Endodermal cell (in vitro differentiated cells): ENCODE measurements at regions not wholly inside any gene's neighbourhood (a gene's known extent, or its start where the extent isn't known, plus 50 kb on each side); places are given as distances from the start of the nearest gene placed in this dataset.

Experiments used
- DNase-seq: peaks from one replicate; pipeline ENCODE4 v3.0.0-alpha.2; 2017
- H3K27ac ChIP-seq: 2 replicates; pipeline ENCODE4 v1.5.1; 2013; ENCODE audit warnings: mild to moderate bottlenecking, low read depth, low read length, moderate library complexity
- H3K27me3 ChIP-seq: 2 replicates; pipeline ENCODE4 v1.6.1; 2013; ENCODE audit warnings: mild to moderate bottlenecking, low read length, moderate library complexity; ENCODE audit not compliant: insufficient read depth, control insufficient read depth, poor library complexity, severe bottlenecking
- H3K36me3 ChIP-seq: 2 replicates; pipeline ENCODE4 v1.7.0; 2013; ENCODE audit warnings: mild to moderate bottlenecking, low read length, moderate library complexity; ENCODE audit not compliant: control insufficient read depth, insufficient read depth
- H3K4me1 ChIP-seq: one replicate; pipeline ENCODE4 v1.7.0; 2013; ENCODE audit warnings: low read length; ENCODE audit not compliant: control insufficient read depth, insufficient read depth
- H3K4me3 ChIP-seq: 2 replicates; pipeline ENCODE4 v1.5.1; 2013; ENCODE audit warnings: mild to moderate bottlenecking, low read length, moderate library complexity
- H3K9ac ChIP-seq: 2 replicates; pipeline ENCODE4 v1.6.1; 2013; ENCODE audit warnings: mild to moderate bottlenecking, low read length, moderate library complexity; ENCODE audit not compliant: poor library complexity, severe bottlenecking; ENCODE audit errors: extremely low read depth
- H3K9me3 ChIP-seq: 2 replicates; pipeline ENCODE4 v1.6.1; 2013; ENCODE audit warnings: mild to moderate bottlenecking, low read length, moderate library complexity; ENCODE audit not compliant: control insufficient read depth
- H3K27ac Mint-ChIP-seq: 2 replicates; pipeline ENCODE4 v1.8.0; 2020; ENCODE audit warnings: mixed read lengths
- H3K27me3 Mint-ChIP-seq: 2 replicates; pipeline ENCODE4 v1.8.0; 2021; ENCODE audit warnings: mild to moderate bottlenecking, mixed read lengths; ENCODE audit not compliant: insufficient read depth
- H3K36me3 Mint-ChIP-seq: 2 replicates; pipeline ENCODE4 v1.8.0; 2020; ENCODE audit warnings: low read depth, mixed read lengths
- H3K4me1 Mint-ChIP-seq: 2 replicates; pipeline ENCODE4 v1.8.0; 2020; ENCODE audit warnings: mixed read lengths
- H3K4me3 Mint-ChIP-seq: 2 replicates; pipeline ENCODE4 v1.8.0; 2020; ENCODE audit warnings: mild to moderate bottlenecking, moderate library complexity, mixed read lengths
- H3K9me3 Mint-ChIP-seq: 2 replicates; pipeline ENCODE4 v1.8.0; 2020; ENCODE audit warnings: mild to moderate bottlenecking, mixed read lengths
- WGBS, 2 experiments: methylation state at CpG; one replicate each; pipeline versions ENCODE4 v1.1.5 to v1.1.7; 2013; ENCODE audit warnings: missing lambda C conversion rate in 2 of 2, mixed read lengths in 1 of 2; ENCODE audit not compliant: insufficient coverage in 1 of 2, insufficient read length in 1 of 2; 5-methylcytosine and 5-hydroxymethylcytosine counted together
- TF ChIP-seq, protein P1 (sequence below): fragments of 200-600 bp; sonication (generic); conservative IDR thresholded peaks from 2 replicates; pipeline ENCODE4 v1.5.0; 2021; ENCODE audit warnings: antibody characterized with exemption, mild to moderate bottlenecking

DNA sequence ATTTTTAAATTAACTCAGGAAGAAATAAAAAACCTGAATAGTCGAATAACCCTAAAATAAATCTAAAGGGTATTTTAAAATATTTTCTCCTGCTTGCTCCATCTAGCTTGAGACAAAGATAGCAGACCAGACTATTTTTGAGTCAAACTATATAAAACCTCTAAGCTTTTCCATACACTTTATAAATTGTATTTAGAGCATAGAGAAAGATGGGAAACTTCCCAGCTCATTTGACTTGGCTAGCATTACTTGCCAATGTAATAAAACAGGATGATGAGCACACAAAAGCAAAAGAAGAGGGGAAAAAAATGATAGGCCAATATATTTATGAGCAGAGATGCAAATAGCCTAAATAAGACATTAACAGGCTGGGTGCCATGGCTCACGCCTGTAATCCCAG, 117.1 kb downstream of the ANAPC4 start:
- H3K9me3 ChIP-seq: no peaks in the 10 kb centered on the region
- H3K4me1 Mint-ChIP-seq: peaks cover 6% of the 10 kb centered on the region
- DNase-seq: no peak
- H3K9ac ChIP-seq: no peak overlapping the region
- no peak overlapping the region for H3K4me3 Mint-ChIP-seq
- H3K27me3 Mint-ChIP-seq: no peaks in the 10 kb centered on the region
- no peak overlapping the region for H3K27ac ChIP-seq
- H3K36me3 Mint-ChIP-seq: no peaks in the 10 kb centered on the region
- H3K4me3 ChIP-seq: no peak overlapping the region
- peaks cover 3% of the 10 kb centered on the region for H3K9me3 Mint-ChIP-seq
- WGBS, 2 experiments: 83% methylated on average over 1 to 2 of the region's 2 CpGs
- no peak overlapping the region for H3K27ac Mint-ChIP-seq
- TF ChIP-seq, protein P1, sequence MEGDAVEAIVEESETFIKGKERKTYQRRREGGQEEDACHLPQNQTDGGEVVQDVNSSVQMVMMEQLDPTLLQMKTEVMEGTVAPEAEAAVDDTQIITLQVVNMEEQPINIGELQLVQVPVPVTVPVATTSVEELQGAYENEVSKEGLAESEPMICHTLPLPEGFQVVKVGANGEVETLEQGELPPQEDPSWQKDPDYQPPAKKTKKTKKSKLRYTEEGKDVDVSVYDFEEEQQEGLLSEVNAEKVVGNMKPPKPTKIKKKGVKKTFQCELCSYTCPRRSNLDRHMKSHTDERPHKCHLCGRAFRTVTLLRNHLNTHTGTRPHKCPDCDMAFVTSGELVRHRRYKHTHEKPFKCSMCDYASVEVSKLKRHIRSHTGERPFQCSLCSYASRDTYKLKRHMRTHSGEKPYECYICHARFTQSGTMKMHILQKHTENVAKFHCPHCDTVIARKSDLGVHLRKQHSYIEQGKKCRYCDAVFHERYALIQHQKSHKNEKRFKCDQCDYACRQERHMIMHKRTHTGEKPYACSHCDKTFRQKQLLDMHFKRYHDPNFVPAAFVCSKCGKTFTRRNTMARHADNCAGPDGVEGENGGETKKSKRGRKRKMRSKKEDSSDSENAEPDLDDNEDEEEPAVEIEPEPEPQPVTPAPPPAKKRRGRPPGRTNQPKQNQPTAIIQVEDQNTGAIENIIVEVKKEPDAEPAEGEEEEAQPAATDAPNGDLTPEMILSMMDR: no peak
- no peaks in the 10 kb centered on the region for H3K27me3 ChIP-seq
- H3K36me3 ChIP-seq: no peaks in the 10 kb centered on the region
- H3K4me1 ChIP-seq: no peaks in the 10 kb centered on the region

DNA sequence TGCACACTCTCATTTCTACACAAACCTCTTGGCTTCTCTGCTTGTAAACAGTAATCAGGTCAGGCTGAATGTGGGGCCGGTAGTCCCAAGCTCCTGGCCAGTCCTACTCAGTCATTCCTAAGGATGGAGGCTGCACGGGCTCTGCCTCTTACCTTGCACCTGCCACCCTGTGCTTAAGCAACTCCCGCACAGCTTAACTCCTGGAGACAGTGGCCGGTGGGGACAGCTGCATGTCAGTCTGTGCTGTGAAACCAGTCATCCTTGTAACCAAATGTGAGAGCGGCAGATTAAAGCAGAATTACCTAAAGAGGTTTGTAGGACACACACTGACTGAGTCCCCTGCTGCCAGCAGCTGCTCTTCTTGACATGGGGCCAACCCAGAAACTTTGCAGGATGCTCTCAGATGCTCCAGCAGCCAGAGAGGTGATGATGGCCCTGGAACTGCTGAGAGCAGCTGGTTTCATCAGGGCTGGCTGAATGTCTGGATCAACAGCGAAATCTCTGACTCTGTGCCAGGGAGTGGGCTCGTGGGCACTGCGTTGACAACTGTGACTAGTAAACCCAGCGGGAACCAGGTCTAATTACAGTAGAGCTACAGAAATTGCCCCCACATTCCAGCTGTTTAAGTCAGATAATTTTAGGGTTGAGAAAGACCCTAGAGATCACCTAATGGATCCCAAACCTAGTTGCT, 123.7 kb downstream of the ANAPC4 start:
- H3K4me1 ChIP-seq: no peaks in the 10 kb centered on the region
- no peak overlapping the region for H3K4me3 ChIP-seq
- Mint-ChIP-seq H3K27me3 (peaks cover 2% of the 10 kb centered on the region), H3K36me3 (no peaks in the 10 kb centered on the region), H3K27ac (no peak overlapping the region), H3K4me3 (no peak overlapping the region), H3K9me3 (no peaks in the 10 kb centered on the region), H3K4me1 (no peaks in the 10 kb centered on the region)
- no peaks in the 10 kb centered on the region for H3K27me3 ChIP-seq
- TF ChIP-seq, protein P1: no peak
- no peak for DNase-seq
- H3K27ac ChIP-seq: no peak overlapping the region
- no peak overlapping the region for H3K9ac ChIP-seq
- no peaks in the 10 kb centered on the region for H3K9me3 ChIP-seq
- no peaks in the 10 kb centered on the region for H3K36me3 ChIP-seq
- 86 to 92% methylated on average over 5 to 9 of the region's 9 CpGs for WGBS, 2 experiments

DNA sequence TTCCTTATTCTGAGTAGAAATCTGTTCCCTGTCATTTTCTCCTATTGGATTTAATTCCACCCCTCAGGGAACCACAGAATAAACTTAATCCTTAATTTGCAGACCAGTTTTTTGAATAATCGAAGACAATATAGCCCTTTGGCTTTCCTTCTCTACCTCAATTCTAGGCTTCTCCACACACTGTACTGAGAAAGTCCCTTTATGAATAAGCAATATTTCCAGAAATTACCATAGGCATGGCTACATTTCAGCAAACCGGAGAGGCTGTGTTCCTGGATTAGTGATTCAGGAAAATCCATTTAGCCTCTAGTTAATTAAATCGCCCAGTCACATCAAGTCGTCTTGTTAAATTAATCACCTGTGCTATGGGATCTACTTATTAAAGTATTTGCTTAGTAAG, 125.1 kb downstream of the ANAPC4 start:
- H3K4me3 Mint-ChIP-seq: no peak overlapping the region
- TF ChIP-seq, protein P1: no peak
- no peaks in the 10 kb centered on the region for H3K36me3 Mint-ChIP-seq
- no peaks in the 10 kb centered on the region for H3K9me3 Mint-ChIP-seq
- H3K27ac Mint-ChIP-seq: no peak overlapping the region
- Histone ChIP-seq H3K4me1 (no peaks in the 10 kb centered on the region), H3K27me3 (no peaks in the 10 kb centered on the region), H3K27ac (no peak overlapping the region), H3K9ac (no peak overlapping the region), H3K4me3 (no peak overlapping the region), H3K9me3 (no peaks in the 10 kb centered on the region), H3K36me3 (no peaks in the 10 kb centered on the region)
- no peak for DNase-seq
- 95 to 100% methylated on average over 1 to 4 of the region's 4 CpGs for WGBS, 2 experiments
- no peaks in the 10 kb centered on the region for H3K4me1 Mint-ChIP-seq
- H3K27me3 Mint-ChIP-seq: peaks cover 2% of the 10 kb centered on the region
